Breast epithelium (tissue), 3 donors: ENCODE measurements at regions not wholly inside any gene's neighbourhood (a gene's known extent, or its start where the extent isn't known, plus 50 kb on each side); places are given as distances from the start of the nearest gene placed in this dataset.

Experiments
- POLR2A ChIP-seq: fragments of 450-650 bp; IDR thresholded peaks from one replicate; pipeline ENCODE4 v1.6.1; 2016; ENCODE audit warnings: antibody characterized with exemption, mild to moderate bottlenecking, moderate library complexity
- POLR2AphosphoS5 ChIP-seq, 3 donors: sonication (generic); formaldehyde crosslinking; IDR thresholded peaks; one replicate each; pipeline ENCODE4 v1.6.1; 2017; ENCODE audit warnings: antibody characterized with exemption in 3 of 3
- TF ChIP-seq, protein P1 (sequence below), 3 donors: fragments of 450-650 bp; IDR thresholded peaks; one replicate each; pipeline ENCODE4 v1.5.1; 2016 to 2017; ENCODE audit warnings: antibody characterized with exemption in 3 of 3, mild to moderate bottlenecking in 3 of 3, moderate library complexity in 3 of 3

DNA sequence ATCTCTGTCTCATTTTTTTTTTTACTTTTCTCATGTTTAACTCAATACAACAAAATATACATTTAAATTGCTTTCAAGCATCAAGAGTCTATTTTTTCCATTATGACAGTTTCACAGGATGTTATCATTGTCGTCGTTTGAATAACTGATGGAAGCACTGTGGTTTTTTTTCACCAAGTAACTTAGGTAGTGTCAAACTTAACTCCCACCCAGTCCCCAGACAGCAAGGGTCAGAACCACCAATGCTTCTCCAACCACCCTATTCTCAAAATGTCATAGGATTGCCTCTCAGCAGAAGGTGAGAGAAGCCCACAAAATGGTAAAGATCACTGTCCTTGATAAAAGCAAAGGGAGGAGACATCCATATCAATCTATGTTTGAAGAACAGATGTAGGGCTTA, 339.4 kb downstream of the SFMBT2 start:
- TF ChIP-seq, protein P1, sequence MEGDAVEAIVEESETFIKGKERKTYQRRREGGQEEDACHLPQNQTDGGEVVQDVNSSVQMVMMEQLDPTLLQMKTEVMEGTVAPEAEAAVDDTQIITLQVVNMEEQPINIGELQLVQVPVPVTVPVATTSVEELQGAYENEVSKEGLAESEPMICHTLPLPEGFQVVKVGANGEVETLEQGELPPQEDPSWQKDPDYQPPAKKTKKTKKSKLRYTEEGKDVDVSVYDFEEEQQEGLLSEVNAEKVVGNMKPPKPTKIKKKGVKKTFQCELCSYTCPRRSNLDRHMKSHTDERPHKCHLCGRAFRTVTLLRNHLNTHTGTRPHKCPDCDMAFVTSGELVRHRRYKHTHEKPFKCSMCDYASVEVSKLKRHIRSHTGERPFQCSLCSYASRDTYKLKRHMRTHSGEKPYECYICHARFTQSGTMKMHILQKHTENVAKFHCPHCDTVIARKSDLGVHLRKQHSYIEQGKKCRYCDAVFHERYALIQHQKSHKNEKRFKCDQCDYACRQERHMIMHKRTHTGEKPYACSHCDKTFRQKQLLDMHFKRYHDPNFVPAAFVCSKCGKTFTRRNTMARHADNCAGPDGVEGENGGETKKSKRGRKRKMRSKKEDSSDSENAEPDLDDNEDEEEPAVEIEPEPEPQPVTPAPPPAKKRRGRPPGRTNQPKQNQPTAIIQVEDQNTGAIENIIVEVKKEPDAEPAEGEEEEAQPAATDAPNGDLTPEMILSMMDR (IDR thresholded peaks at IDR 0.05), result no peak
- TF ChIP-seq POLR2AphosphoS5 (IDR thresholded peaks at IDR 0.05) (no peak), POLR2A (no peak)
